Activated CD8-positive, alpha-beta T cell treated with anti-CD3 and anti-CD28 coated beads for 36 hours (primary cell): ENCODE measurements at regions not wholly inside any gene's neighbourhood (a gene's known extent, or its start where the extent isn't known, plus 50 kb on each side); places are given as distances from the start of the nearest gene placed in this dataset.

Experiments
- ATAC-seq: fragments of 200-7000 bp; cut with Tn5 transposase; one replicate; pipeline ENCODE4 v1.10.0; 2021; ENCODE audit warnings: mild to moderate bottlenecking, moderate library complexity
- CTCF ChIA-PET: fragments of 350-600 bp; sonication (Branson Sonifier 250); formaldehyde crosslinking; loops from one replicate; lab custom pipeline; 2021; ENCODE audit warnings: antibody characterized with exemption; lab: Charles Lee
- POLR2A ChIA-PET: fragments of 350-600 bp; sonication (Branson Sonifier 250); formaldehyde crosslinking; loops from one replicate; lab custom pipeline; 2021; ENCODE audit warnings: antibody characterized with exemption; lab: Charles Lee
- DNase-seq: peaks from one replicate; pipeline ENCODE4 v3.0.0-alpha.2; 2020
- H3K27ac Mint-ChIP-seq: one replicate; pipeline ENCODE4 v1.8.0; 2021; ENCODE audit warnings: mild to moderate bottlenecking, mixed read lengths
- H3K27me3 Mint-ChIP-seq: one replicate; pipeline ENCODE4 v1.8.0; 2021; ENCODE audit warnings: mixed read lengths
- H3K36me3 Mint-ChIP-seq: one replicate; pipeline ENCODE4 v1.8.0; 2021; ENCODE audit warnings: low read depth, mixed read lengths
- H3K4me1 Mint-ChIP-seq: one replicate; pipeline ENCODE4 v1.8.0; 2021; ENCODE audit warnings: low read depth, mixed read lengths
- H3K4me3 Mint-ChIP-seq: one replicate; pipeline ENCODE4 v1.8.0; 2021; ENCODE audit warnings: mild to moderate bottlenecking, moderate library complexity, mixed read lengths
- H3K9me3 Mint-ChIP-seq: one replicate; pipeline ENCODE4 v1.8.0; 2021; ENCODE audit warnings: mixed read lengths
- CTCF ChIP-seq: fragments of 200-600 bp; IDR thresholded peaks from one replicate; pipeline ENCODE4 v1.8.0; 2022; ENCODE audit warnings: antibody characterized with exemption, mild to moderate bottlenecking
- intact Hi-C: fragments of 100-400 bp; cut with micrococcal nuclease; formaldehyde crosslinking; loops from one replicate; pipeline ENCODE4 v1.10.0; 2022

GRCh38 chr2:35174845-35175244 lies 1180.7 kb upstream of the CRIM1 start:
- H3K4me1 Mint-ChIP-seq, result no peaks in the 10 kb centered on the region
- H3K27ac Mint-ChIP-seq, result no peak overlapping the region
- no peak for DNase-seq
- ChIA-PET POLR2A (no interaction called here), CTCF (no interaction called here)
- no peak for ATAC-seq
- no peaks in the 10 kb centered on the region for H3K36me3 Mint-ChIP-seq
- no peak overlapping the region for H3K4me3 Mint-ChIP-seq
- no peak for TF ChIP-seq CTCF
- H3K9me3 Mint-ChIP-seq, result no peaks in the 10 kb centered on the region
- H3K27me3 Mint-ChIP-seq, result no peaks in the 10 kb centered on the region
- intact Hi-C loops, result no loop called here

GRCh38 chr2:35172687-35173086 lies 1182.9 kb upstream of the CRIM1 start:
- H3K9me3 Mint-ChIP-seq, result no peaks in the 10 kb centered on the region
- ATAC-seq (no peak), DNase-seq (no peak)
- ChIA-PET CTCF (no interaction called here), POLR2A (no interaction called here)
- TF ChIP-seq CTCF, result no peak
- no peak overlapping the region for H3K4me3 Mint-ChIP-seq
- H3K36me3 Mint-ChIP-seq, result no peaks in the 10 kb centered on the region
- intact Hi-C loops, result no loop called here
- no peak overlapping the region for H3K27ac Mint-ChIP-seq
- H3K4me1 Mint-ChIP-seq, result no peaks in the 10 kb centered on the region
- no peaks in the 10 kb centered on the region for H3K27me3 Mint-ChIP-seq

GRCh38 chr2:35168351-35168750 lies 1187.2 kb upstream of the CRIM1 start:
- no peak for DNase-seq
- H3K27me3 Mint-ChIP-seq, result no peaks in the 10 kb centered on the region
- ChIA-PET CTCF (interaction anchor here (1.1 kb wide), 1 partner anchor 243 kb away, joined by 3 read pairs; no protein-coding TSS in a partner anchor), POLR2A (no interaction called here)
- no peaks in the 10 kb centered on the region for H3K4me1 Mint-ChIP-seq
- intact Hi-C loops, result no loop called here
- no peaks in the 10 kb centered on the region for H3K36me3 Mint-ChIP-seq
- H3K9me3 Mint-ChIP-seq, result no peaks in the 10 kb centered on the region
- no peak overlapping the region for H3K4me3 Mint-ChIP-seq
- no peak for TF ChIP-seq CTCF
- ATAC-seq, result no peak
- H3K27ac Mint-ChIP-seq, result no peak overlapping the region

- intact Hi-C loops, result no loop called here
- ChIA-PET CTCF (no interaction called here), POLR2A (no interaction called here)
- ATAC-seq (no peak), DNase-seq (no peak)
- no peak for TF ChIP-seq CTCF
- H3K27me3 Mint-ChIP-seq, result no peaks in the 10 kb centered on the region
- peaks cover 1% of the 10 kb centered on the region for H3K9me3 Mint-ChIP-seq
- no peak overlapping the region for H3K27ac Mint-ChIP-seq
- no peaks in the 10 kb centered on the region for H3K4me1 Mint-ChIP-seq
- H3K36me3 Mint-ChIP-seq, result no peaks in the 10 kb centered on the region
- no peak overlapping the region for H3K4me3 Mint-ChIP-seq
Observed at GRCh38 chr2:35163948-35164347, 1191.6 kb upstream of the CRIM1 start.

GRCh38 chr2:35160871-35161270 lies 1194.7 kb upstream of the CRIM1 start:
- TF ChIP-seq CTCF, result no peak
- no peaks in the 10 kb centered on the region for H3K36me3 Mint-ChIP-seq
- DNase-seq (no peak), ATAC-seq (no peak)
- ChIA-PET CTCF (no interaction called here), POLR2A (no interaction called here)
- intact Hi-C loops, result no loop called here
- H3K9me3 Mint-ChIP-seq, result peaks cover 1% of the 10 kb centered on the region
- H3K4me3 Mint-ChIP-seq, result no peak overlapping the region
- H3K27me3 Mint-ChIP-seq, result no peaks in the 10 kb centered on the region
- no peak overlapping the region for H3K27ac Mint-ChIP-seq
- no peaks in the 10 kb centered on the region for H3K4me1 Mint-ChIP-seq
